DOHH2 (cell line): ENCODE measurements at regions not wholly inside any gene's neighbourhood (a gene's known extent, or its start where the extent isn't known, plus 50 kb on each side); places are given as distances from the start of the nearest gene placed in this dataset.

Source experiments
- EZH2phosphoT487 ChIP-seq: fragments of 200-600 bp; sonication (generic); IDR thresholded peaks from 2 replicates; pipeline ENCODE4 v1.6.1; 2017; ENCODE audit warnings: borderline replicate concordance, mild to moderate bottlenecking, antibody characterized with exemption, low read length, moderate library complexity, mixed read lengths
- TF ChIP-seq, protein P1 (sequence below): fragments of 200-600 bp; sonication (generic); IDR thresholded peaks from one replicate; pipeline ENCODE4 v1.5.1; 2014; ENCODE audit warnings: antibody characterized with exemption, mild to moderate bottlenecking, low read depth, low read length; ENCODE audit not compliant: poor library complexity, severe bottlenecking

DNA sequence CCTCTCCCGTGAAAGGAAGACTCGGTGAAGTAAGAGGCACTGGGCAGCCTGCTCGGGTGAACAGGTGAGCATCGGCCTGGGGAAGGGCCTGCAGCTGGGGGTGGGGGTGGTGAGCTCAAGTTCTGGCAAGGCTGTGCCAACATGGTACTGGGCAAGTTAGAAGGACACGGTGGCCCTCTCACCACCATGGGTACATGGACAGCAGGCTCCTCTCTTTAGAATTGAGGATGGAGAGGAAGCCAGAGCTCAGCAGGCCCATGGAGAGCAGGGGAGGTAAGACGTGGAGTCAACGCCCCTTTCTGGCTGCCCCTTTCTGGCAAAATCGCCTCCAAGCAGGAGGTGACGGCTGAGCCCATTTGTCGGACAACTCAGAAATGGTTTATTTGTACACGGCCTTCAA, 135.6 kb downstream of the ANKRD60 start:
- TF ChIP-seq, protein P1, sequence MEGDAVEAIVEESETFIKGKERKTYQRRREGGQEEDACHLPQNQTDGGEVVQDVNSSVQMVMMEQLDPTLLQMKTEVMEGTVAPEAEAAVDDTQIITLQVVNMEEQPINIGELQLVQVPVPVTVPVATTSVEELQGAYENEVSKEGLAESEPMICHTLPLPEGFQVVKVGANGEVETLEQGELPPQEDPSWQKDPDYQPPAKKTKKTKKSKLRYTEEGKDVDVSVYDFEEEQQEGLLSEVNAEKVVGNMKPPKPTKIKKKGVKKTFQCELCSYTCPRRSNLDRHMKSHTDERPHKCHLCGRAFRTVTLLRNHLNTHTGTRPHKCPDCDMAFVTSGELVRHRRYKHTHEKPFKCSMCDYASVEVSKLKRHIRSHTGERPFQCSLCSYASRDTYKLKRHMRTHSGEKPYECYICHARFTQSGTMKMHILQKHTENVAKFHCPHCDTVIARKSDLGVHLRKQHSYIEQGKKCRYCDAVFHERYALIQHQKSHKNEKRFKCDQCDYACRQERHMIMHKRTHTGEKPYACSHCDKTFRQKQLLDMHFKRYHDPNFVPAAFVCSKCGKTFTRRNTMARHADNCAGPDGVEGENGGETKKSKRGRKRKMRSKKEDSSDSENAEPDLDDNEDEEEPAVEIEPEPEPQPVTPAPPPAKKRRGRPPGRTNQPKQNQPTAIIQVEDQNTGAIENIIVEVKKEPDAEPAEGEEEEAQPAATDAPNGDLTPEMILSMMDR, result no peak
- TF ChIP-seq EZH2phosphoT487, result no peak
